ENCODE measurements at regions not wholly inside any gene's neighbourhood (a gene's known extent, or its start where the extent isn't known, plus 50 kb on each side); places are given as distances from the start of the nearest gene placed in this dataset.
"Not testable (repeated sequence)": the region's sequence is repeated elsewhere in the genome, so short reads cannot be mapped to it uniquely, and the experiment has no call there.

DNA sequence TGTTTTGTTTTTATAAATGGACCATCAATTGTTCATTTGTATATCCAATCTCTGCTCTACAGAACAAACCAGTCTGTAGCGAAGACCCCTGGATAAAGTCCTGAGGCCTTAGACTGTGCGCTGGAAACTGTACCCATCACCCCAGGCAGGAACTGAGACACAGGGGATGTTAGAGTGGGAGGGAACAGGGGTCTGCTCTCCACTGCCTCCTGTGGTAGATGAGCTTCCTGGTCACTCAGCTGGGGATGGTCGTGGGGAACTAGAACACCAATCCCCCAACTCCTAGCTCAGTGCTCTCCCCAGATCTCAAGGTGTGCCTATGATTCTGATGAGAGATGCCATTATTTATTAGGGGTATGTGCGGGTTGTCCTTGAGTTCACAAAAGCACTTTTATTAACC is 340.2 kb upstream of the IGF1R start:
- ChIA-PET POLR2A (no interaction called here), CTCF (no interaction called here)

GRCh38 chr15:98311566-98312188 is 336.7 kb upstream of the IGF1R start:
- CTCF ChIA-PET, result interaction anchor here (0.7 to 1.4 kb wide), 6 partner anchors 15 to 802 kb away, joined by 3 to 9 read pairs (median 4); no protein-coding TSS in a partner anchor
- POLR2A ChIA-PET, result no interaction called here

GRCh38 chr15:98312913-98313312 is 335.4 kb upstream of the IGF1R start:
- CTCF ChIA-PET, result no interaction called here
- POLR2A ChIA-PET, result no interaction called here

- POLR2A ChIA-PET, result no interaction called here
- CTCF ChIA-PET, result no interaction called here
Observed at GRCh38 chr15:98315971-98316370, 332.4 kb upstream of the IGF1R start.

- ChIA-PET CTCF (no interaction called here), POLR2A (no interaction called here)
Observed at GRCh38 chr15:98321896-98322295, 326.4 kb upstream of the IGF1R start.

GRCh38 chr15:98322581-98322980 is 325.8 kb upstream of the IGF1R start:
- ChIA-PET POLR2A (no interaction called here), CTCF (no interaction called here)

GRCh38 chr15:98324341-98324970 is 323.9 kb upstream of the IGF1R start:
- CTCF ChIA-PET, result no interaction called here
- POLR2A ChIA-PET, result no interaction called here

GRCh38 chr15:98326804-98327203 is 321.5 kb upstream of the IGF1R start:
- CTCF ChIA-PET, result interaction anchor here (1.6 kb wide), 1 partner anchor 15 kb away, joined by 3 read pairs; no protein-coding TSS in a partner anchor

DNA sequence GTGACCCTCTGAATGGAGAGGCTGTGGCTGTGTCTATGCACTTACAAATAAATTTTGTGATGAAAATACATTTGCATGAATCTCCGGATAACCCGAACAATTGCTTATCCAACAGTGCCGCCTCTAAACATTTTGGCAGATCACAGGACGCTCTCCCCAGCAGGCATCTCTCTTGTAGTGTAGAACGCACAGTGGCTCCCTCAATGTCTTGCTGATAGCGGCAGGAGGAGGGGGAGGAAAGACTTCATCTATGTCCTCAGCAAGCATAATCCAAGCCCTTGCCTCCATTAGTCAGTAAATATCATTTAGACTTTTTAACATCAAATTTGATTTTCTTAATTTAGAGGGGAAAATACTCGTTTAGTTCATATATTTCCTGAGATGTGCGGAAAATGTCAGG is 318.1 kb upstream of the IGF1R start:
- POLR2A ChIA-PET, result no interaction called here
- CTCF ChIA-PET, result no interaction called here

More at GRCh38 chr15:98326804-98327203, 321.5 kb upstream of the IGF1R start:
- POLR2A ChIA-PET, result no interaction called here

GRCh38 chr15:98330692-98331435 is 317.5 kb upstream of the IGF1R start:
- ChIA-PET CTCF (no interaction called here), POLR2A (no interaction called here)

DNA sequence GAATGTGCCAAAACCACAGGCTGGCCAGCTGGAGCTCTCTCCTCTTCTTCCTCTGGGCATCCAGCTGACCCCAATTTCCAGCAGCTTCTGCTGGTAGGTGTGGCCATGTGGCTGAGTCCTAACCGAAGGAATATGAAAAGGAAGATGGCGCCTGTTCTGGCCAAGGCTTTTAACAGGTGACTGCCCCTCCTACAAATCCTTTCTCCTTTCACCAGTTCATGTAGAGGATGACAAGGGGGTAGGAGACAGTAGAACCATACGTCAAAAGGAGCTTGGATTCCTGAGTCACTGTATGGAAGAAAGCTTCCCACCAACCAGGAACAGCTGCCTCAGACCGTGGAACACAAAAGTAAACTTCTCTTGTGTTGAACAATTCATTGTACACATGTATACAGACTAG is 316.7 kb upstream of the IGF1R start:
- CTCF ChIA-PET, result no interaction called here
- POLR2A ChIA-PET, result no interaction called here

DNA sequence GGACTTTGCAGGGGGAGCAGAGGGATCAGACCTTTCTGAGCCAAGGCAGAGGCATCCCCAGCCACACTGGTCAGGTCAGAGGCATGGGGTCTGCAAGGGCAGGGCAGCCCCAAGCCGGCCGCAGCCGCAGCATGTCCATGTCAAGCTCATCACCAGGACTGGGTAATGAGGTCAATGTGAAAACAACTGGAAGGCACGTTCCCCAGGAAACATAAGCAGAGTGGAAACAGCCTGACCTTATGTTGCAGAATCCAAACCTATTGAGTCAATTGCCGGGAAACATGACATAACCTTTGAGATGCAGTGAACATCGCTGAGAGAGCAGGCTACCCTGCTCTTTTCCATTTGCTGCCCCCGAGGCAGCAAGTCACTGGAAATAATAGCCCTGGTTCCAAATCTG is 315.1 kb upstream of the IGF1R start:
- CTCF ChIA-PET, result no interaction called here

DNA sequence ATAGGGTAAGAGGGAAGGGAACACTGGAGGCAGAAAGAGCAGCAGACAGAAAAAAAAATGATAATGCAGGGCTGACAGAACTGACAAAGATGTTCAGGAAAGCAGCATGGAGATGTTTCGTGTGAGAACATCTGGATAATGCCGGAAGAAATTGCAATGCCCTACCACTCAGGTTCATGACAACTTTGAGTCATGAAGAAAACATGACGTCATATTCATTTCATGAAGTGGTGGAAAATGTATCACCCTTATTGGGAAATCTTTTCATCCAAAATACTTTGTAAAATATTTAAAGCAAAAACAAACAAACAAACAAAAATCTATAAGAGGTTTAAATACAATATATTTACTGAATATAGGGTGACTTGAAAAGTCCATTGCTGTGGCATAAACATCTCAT is 305.4 kb upstream of the IGF1R start:
- POLR2A ChIA-PET, result no interaction called here
- CTCF ChIA-PET, result no interaction called here

More for the DNA sequence above, 315.1 kb upstream of the IGF1R start:
- POLR2A ChIA-PET, result no interaction called here

- ChIA-PET CTCF (no interaction called here), POLR2A (no interaction called here)
Observed at GRCh38 chr15:98344591-98344990, 303.7 kb upstream of the IGF1R start.

- ChIA-PET CTCF (no interaction called here), POLR2A (no interaction called here)
Observed at GRCh38 chr15:98347001-98347400, 301.3 kb upstream of the IGF1R start.

- ChIA-PET CTCF (no interaction called here), POLR2A (no interaction called here)
Observed at GRCh38 chr15:98347866-98348265, 300.5 kb upstream of the IGF1R start.

- ChIA-PET CTCF (no interaction called here), POLR2A (no interaction called here)
Observed at GRCh38 chr15:98350276-98350675, 298.1 kb upstream of the IGF1R start.

DNA sequence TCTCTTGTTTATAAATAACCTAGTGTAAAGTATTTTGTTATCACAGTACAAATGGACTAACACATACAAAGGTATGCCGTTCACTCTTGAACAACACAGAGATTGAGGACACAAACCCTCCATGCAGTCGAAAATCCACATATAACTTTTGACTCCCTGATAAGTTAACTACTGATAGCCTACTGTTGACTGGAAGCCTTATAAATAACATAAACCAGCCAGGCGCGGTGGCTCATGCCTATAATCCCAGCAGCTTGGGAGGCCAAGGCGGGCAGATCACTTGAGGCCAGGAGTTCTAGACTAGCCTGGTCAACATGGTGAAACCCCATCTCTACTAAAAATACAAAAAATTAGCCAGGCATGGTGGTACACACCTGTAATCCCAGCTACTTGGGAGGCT is 290.1 kb upstream of the IGF1R start:
- POLR2A ChIA-PET, CTCF ChIA-PET: not testable (repeated sequence)

GRCh38 chr15:98358971-98359370 is 289.4 kb upstream of the IGF1R start:
- ChIA-PET POLR2A (no interaction called here), CTCF (no interaction called here)

DNA sequence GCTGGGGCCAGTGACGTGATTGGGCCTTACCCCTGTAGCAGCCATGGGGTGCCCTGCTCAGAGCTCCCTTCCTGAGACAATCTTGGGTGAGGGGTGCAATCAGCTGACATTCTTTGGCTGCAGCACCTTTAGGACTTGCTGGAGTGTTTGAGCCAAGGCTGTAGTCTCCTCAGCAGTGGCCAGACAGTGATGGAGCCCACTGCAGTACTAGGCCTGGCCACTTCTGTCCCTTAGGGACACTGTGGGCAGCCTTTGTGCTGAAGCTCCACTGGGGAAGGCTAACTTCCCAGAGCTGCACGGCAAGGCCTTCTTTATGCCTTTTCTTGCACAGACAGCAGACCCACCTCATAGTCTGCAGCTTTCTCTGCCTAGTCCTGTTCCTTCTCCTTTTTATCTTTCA is 284.9 kb upstream of the IGF1R start:
- CTCF ChIA-PET, result no interaction called here

DNA sequence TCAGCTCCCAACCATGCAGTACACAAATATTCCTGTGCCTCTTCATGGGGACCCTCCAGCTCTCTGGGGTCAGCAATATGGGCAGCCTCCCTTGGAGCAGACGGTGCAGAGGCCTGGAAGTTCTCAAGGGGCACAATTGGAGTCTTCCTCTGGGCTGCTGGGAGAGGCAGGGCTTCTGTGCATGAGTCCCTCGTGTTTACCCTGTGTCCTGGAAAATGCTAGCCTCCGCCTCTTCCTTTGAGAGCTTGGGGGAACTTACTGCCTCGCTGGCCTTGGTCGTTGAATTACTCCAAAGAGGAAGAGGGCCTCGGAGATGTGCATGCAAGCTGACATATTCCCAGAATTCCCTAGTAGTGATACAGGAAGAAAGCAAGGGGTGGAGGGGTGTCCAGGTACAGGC is 284.4 kb upstream of the IGF1R start:
- POLR2A ChIA-PET, result no interaction called here
- CTCF ChIA-PET, result no interaction called here

More for the DNA sequence above, 284.9 kb upstream of the IGF1R start:
- POLR2A ChIA-PET, result no interaction called here

All from activated CD8-positive, alpha-beta memory T cell treated with anti-CD3 and anti-CD28 coated beads for 36 hours (primary cell).